ENCODE measurements at regions not wholly inside any gene's neighbourhood (a gene's known extent, or its start where the extent isn't known, plus 50 kb on each side); places are given as distances from the start of the nearest gene placed in this dataset.

DNA sequence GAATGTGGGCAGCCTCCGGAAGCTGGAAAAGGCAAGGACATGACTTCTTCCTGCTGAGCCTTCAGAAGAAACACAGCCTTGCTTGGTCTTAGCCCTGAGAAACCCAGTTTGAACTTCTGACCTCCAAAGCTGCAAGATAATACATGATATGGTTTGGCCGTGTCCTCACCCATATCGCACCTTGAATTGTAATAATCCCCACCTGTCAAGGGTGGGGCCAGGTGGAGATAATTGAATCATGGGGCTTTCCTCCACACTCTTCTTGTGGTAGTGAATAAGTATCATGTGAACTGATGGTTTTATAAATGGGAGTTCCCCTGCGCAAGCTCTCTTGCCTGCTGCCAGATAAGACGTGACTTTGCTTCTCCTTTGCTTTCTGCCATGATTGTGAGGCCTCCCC is 310.9 kb downstream of the PSAT1 start:
- no peaks in the 10 kb centered on the region for H3K4me1 ChIP-seq
- H3K79me2 ChIP-seq: no peaks in the 10 kb centered on the region
- no peak overlapping the region for H3K4me3 ChIP-seq (ENCODE audit: low read depth, low read length)
- no peaks in the 10 kb centered on the region for H3K36me3 ChIP-seq (ENCODE audit: control insufficient read depth, insufficient read depth, low read length)
- no peak overlapping the region for H2AFZ ChIP-seq
- H3K27me3 ChIP-seq (ENCODE audit: control insufficient read depth, insufficient read depth, low read length): no peaks in the 10 kb centered on the region
- TF ChIP-seq, protein P1, sequence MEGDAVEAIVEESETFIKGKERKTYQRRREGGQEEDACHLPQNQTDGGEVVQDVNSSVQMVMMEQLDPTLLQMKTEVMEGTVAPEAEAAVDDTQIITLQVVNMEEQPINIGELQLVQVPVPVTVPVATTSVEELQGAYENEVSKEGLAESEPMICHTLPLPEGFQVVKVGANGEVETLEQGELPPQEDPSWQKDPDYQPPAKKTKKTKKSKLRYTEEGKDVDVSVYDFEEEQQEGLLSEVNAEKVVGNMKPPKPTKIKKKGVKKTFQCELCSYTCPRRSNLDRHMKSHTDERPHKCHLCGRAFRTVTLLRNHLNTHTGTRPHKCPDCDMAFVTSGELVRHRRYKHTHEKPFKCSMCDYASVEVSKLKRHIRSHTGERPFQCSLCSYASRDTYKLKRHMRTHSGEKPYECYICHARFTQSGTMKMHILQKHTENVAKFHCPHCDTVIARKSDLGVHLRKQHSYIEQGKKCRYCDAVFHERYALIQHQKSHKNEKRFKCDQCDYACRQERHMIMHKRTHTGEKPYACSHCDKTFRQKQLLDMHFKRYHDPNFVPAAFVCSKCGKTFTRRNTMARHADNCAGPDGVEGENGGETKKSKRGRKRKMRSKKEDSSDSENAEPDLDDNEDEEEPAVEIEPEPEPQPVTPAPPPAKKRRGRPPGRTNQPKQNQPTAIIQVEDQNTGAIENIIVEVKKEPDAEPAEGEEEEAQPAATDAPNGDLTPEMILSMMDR (IDR thresholded peaks at IDR 0.05): no peak
- H3K9ac ChIP-seq: no peak overlapping the region
- H3K27ac ChIP-seq: no peak overlapping the region
- H3K4me2 ChIP-seq (ENCODE audit: low read length): no peak overlapping the region
- no peaks in the 10 kb centered on the region for H3K9me3 ChIP-seq (ENCODE audit: control insufficient read depth, low read length)

DNA sequence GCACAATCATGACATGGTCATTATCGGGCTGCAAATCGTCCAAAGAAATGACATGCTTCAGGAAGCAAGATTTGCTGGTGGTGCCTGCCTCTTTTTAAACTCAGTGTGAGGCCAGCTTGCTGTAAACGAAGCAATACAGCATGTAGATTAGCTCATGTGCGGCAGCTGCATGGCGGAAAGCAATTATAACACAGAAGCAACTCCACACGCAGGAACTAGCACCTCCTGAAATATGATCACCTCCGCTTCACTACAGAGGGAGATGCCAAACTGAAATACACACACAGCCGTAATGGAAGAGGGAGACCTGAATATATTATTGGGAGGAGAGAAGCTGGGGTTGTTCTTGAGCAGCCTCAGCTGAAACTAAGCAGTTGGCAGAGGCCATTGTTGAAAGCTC is 312.5 kb downstream of the PSAT1 start:
- Histone ChIP-seq H3K9me3 (ENCODE audit: control insufficient read depth, low read length) (no peaks in the 10 kb centered on the region), H2AFZ (no peak overlapping the region), H3K4me3 (ENCODE audit: low read depth, low read length) (no peak overlapping the region), H3K36me3 (ENCODE audit: control insufficient read depth, insufficient read depth, low read length) (no peaks in the 10 kb centered on the region), H3K27ac (no peak overlapping the region), H3K4me2 (ENCODE audit: low read length) (no peak overlapping the region), H3K79me2 (no peaks in the 10 kb centered on the region), H3K27me3 (ENCODE audit: control insufficient read depth, insufficient read depth, low read length) (no peaks in the 10 kb centered on the region), H3K4me1 (no peaks in the 10 kb centered on the region), H3K9ac (no peak overlapping the region)
- TF ChIP-seq, protein P1 (IDR thresholded peaks at IDR 0.05): no peak

DNA sequence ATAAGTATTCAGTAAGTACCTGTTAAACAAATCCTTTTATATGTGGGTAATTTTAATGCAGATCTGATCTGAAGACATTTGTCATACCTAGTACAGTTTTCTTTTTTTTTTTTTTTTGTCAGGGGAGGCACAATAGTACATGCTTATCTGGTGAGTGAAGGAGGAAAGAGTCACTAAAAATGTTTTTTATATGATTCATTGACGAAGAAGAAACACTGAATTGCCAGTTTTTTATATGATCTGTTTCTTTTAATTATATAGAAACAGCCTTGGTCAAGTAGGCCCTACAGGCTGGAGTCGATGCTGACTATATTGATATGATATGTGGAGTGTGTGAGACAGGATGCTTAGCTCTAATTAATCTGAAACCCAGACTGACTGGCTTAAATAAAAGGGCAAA is 315.2 kb downstream of the PSAT1 start:
- Histone ChIP-seq H3K36me3 (ENCODE audit: control insufficient read depth, insufficient read depth, low read length) (no peaks in the 10 kb centered on the region), H3K4me3 (ENCODE audit: low read depth, low read length) (no peak overlapping the region), H3K9me3 (ENCODE audit: control insufficient read depth, low read length) (no peaks in the 10 kb centered on the region), H3K27ac (no peak overlapping the region), H3K4me1 (no peaks in the 10 kb centered on the region), H3K9ac (no peak overlapping the region), H3K79me2 (no peaks in the 10 kb centered on the region), H3K4me2 (ENCODE audit: low read length) (no peak overlapping the region), H2AFZ (no peak overlapping the region), H3K27me3 (ENCODE audit: control insufficient read depth, insufficient read depth, low read length) (no peaks in the 10 kb centered on the region)
- TF ChIP-seq, protein P1 (IDR thresholded peaks at IDR 0.05): no peak

DNA sequence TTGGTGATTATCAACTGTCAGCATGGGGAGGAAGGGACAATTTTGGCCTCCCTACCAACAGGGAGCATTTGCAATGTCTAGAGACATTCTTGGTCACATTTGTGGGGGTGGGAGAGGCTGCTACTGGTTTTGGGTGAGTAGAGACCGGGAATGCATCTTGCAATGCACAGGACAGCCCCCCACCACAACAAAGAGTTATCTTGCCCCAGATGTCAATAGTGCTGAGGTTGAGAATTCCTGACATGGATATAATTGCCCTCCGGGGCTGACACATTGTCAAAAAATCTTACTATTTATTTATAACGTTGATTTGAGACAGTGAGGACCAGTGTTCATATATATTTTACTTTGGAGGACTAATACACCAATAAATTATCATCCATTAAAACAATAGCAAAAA is 316.1 kb downstream of the PSAT1 start:
- TF ChIP-seq, protein P1 (IDR thresholded peaks at IDR 0.05): no peak
- Histone ChIP-seq H2AFZ (no peak overlapping the region), H3K36me3 (ENCODE audit: control insufficient read depth, insufficient read depth, low read length) (no peaks in the 10 kb centered on the region), H3K4me3 (ENCODE audit: low read depth, low read length) (no peak overlapping the region), H3K4me1 (no peaks in the 10 kb centered on the region), H3K9me3 (ENCODE audit: control insufficient read depth, low read length) (no peaks in the 10 kb centered on the region), H3K27ac (no peak overlapping the region), H3K27me3 (ENCODE audit: control insufficient read depth, insufficient read depth, low read length) (no peaks in the 10 kb centered on the region), H3K9ac (no peak overlapping the region), H3K79me2 (no peaks in the 10 kb centered on the region), H3K4me2 (ENCODE audit: low read length) (no peak overlapping the region)

DNA sequence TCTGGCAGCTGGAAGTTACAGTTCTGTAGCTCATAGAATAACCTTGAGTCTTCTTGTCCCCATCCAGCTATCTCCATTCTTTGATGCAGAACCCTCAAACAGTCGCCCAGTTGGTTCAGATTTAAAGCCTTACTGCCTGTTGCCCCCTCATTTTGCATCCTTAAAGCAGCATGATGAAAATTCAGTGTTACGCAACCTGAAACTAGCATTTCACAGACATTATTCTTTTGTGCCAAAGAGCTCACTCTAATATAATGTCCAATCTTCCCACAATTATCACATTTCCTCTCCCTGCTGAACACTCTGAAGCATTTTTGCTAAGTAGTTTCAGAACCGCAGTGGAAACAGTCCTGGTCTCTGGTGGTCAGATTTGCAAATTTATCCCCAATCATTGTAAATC is 318.0 kb downstream of the PSAT1 start:
- no peak overlapping the region for H2AFZ ChIP-seq
- no peak overlapping the region for H3K9ac ChIP-seq
- H3K79me2 ChIP-seq: no peaks in the 10 kb centered on the region
- TF ChIP-seq, protein P1 (IDR thresholded peaks at IDR 0.05): no peak
- H3K4me1 ChIP-seq: no peaks in the 10 kb centered on the region
- H3K27ac ChIP-seq: no peak overlapping the region
- no peaks in the 10 kb centered on the region for H3K36me3 ChIP-seq (ENCODE audit: control insufficient read depth, insufficient read depth, low read length)
- no peaks in the 10 kb centered on the region for H3K27me3 ChIP-seq (ENCODE audit: control insufficient read depth, insufficient read depth, low read length)
- H3K9me3 ChIP-seq (ENCODE audit: control insufficient read depth, low read length): no peaks in the 10 kb centered on the region
- no peak overlapping the region for H3K4me2 ChIP-seq (ENCODE audit: low read length)
- no peak overlapping the region for H3K4me3 ChIP-seq (ENCODE audit: low read depth, low read length)
